HL-60/S4 (cell line): ENCODE measurements at regions not wholly inside any gene's neighbourhood (a gene's known extent, or its start where the extent isn't known, plus 50 kb on each side); places are given as distances from the start of the nearest gene placed in this dataset.

Source experiments
- in situ Hi-C: fragments of 300-500 bp; cut with MboI; formaldehyde crosslinking; loops from 2 replicates; pipeline ENCODE4 v1.14.3; 2022; ENCODE audit warnings: low sequenced_read_pairs

DNA sequence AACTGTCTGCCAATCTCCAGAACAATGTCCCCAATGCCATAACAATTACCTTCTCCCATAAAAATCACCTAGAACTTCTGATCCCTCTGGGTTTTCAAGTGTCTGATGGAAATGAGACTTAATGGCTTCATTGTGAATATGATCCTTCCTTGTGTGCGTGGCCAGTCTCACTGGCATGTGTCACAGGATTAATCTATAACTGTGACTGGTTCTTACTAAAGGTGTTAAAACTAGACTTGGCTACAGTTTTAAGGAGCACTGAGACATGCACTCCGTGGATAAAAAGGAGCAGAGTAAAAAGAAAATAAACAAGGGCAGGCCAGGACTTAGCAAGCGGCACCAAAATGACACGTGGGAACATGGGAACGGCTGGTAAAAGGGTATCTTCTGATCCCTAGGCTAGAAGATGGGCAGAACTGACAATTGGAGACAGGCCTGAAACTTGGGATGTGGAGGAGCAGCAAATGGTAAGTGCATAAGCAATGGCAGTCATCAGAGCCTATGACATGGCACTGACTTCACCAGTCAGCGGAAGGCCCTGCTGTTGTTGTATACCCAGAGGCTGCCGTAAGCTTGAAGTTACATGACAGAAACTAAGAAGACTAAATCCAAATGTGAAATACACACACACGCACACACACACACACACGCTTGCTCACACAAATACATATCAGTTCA lies 256.6 kb upstream of the NOCT start:
- in situ Hi-C loops, result no loop called here

DNA sequence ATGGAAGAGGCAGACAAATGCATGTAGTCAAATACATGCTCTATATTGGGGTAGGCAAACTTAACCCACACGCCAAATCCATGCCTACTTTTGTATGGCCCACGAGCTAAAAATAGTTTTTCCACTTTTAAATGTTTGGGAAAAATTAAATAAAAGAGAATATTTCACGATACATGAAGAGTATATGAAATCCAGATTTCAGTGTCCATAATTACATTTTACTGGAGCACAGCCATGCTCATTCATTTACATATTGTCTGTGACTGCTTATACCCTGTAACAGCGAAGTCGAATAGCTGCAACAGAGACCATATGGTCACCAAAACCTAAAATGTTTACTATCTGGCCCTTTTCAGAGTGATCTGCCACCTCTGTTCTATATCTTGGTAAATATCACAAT lies 257.4 kb upstream of the NOCT start:
- in situ Hi-C loops, result no loop called here

DNA sequence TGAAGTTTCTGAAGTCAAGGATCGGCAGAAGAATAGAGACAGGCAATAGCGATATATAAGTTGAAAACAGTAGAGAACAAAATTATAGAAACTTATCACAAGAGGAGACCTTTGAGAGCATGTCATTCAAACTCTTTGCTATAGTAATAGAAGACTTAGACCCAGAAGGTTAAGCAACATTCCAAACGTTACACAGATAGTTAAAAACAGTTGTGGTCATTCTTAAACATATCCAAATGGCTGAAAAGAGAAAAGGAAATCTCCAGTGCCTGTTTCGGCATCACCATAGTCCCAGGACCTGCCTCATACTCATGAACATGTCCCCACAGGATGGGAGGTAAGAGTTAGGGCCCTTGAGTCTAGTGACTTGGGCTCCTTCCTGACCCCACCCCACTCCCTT lies 258.1 kb upstream of the NOCT start:
- in situ Hi-C loops, result no loop called here

DNA sequence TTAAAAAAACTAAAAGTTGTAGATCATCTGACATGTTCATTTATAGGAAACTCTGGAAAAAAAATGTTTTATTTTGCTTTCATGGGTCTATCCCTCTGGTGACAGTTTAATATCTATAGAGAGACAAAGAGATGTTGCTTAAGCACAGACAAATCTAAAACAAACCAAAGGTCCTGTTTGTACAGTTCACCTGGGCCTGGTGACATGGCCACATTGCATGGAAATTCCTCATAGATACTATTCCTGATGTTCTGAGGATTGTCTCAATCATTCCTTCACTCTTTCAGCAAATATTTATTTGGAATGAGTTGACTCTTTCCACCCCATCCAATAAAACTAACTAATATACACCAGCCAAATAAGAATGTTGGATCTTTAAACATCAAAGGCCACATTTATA lies 259.1 kb upstream of the NOCT start:
- in situ Hi-C loops, result no loop called here

DNA sequence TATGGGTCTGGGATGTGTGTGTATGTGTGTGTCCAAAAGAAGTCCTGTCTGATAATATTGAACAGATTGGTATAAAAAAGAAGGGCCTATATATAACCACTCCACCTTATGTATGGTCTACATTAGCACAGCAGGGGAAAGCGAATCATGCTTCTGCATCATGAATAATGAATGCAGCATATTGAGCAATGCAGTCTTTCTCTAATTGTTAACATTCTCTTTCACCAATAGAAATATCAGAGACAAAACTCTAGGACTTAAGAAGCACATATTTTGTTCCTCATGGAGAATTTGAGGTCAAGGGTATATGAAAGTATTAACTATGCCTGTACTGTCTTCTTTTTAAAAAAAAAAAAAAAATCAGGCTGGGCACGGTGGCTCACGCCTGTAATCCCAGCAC lies 264.3 kb upstream of the NOCT start:
- in situ Hi-C loops, result no loop called here

DNA sequence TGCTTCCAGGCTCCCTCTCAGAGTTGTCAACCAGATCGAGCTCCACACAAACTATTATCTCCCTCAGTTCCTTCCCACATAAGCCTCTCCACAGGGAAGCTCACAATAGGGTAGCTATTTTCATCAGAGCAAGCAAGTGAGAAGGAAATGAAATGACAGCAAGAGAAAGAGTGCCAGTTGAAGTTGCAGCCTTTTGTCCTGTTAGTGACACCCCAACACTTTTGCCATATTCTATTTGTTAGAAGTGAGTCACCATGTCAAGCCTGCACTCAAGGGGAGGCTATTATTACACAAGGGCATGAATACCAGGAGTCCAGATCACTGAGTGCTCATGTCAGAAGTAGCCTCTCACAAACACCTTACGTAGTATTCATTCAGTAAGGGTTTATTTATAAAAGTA lies 266.3 kb upstream of the NOCT start:
- in situ Hi-C loops, result no loop called here

DNA sequence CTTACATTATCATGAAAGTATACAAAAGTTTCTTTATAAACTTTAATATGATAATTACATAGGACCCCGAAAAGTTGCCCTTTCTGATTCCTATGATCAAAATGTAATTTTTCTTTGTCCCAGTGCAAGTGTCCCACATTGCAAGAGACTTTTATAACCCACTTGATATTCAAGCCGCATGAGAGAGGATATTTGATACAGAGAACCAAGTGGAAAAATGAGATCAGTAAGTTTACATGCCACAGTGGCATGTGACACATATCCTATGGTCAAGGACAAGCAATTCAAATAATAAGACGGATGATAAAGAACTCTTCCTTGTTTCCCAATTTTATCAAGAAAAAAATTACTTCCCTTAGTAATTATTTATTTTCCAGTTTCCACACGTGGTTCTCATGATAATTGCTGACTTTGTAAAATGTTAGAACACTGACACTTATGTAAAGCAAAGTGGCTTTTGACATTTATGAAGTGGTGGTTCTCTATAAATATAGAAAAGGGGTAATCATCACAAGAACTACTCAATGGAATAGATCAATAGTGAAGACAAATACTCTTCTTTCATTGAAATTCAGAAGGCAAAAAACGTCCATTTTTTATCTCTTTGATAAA lies 273.7 kb upstream of the NOCT start:
- in situ Hi-C loops, result no loop called here

DNA sequence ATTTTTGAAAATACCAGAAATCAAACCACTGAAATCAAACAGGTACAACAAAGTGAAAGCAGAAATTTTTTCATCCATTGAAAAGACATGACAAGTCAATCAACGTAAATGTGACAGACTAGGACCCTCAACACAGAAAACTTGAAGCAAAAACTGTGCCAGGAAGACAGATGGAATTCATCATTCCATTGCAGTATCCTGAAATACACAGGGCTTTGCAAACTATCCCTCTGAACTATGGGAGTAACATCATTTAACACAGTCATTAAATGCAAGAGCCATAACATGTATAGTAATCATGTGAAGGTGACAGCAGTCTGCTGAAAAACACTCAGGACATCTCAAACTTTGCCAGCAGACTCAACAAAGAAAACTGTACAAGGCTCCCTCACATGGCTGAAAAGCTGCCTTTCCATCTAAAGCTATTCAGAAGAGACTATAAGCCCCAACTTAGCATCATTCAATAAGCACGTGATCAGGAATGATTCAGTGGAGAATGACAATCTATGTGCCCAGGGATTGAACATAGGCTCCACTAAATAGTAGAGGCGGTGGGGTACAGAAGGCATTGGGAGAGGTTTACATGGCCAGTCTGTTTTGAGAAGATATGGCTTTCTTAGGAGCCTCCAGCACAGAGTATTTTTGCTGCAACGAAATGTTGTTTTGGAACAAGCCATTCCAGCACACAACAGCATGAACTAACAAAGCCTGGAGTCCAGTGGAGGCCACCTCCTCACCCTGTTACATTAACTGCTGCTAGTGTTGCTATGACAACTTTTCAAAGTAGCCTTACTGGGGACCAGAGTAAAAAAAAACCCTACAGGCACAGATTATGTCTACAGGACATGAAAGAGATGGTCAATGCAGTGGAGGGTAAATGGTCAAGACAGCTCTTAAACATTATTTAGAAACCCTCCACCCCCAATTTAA lies 274.5 kb upstream of the NOCT start:
- in situ Hi-C loops, result no loop called here

DNA sequence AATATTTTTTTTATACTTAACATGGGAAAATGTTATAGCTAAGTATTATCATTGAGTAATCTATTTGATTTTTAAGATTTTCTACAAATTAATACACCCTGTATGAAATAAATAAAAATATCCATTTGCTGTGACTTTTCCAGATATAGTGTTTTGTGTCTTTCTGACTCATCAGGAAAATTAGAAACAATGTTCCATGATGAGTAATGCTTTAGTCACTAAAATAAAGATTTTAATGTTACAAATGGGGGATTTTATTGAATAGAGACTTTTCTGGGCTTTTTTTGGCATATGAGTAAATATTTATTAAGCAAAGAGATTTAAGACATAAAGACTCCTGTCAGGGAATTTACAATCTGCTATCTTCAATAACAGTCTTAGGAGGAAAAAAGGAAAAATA lies 279.2 kb upstream of the NOCT start:
- in situ Hi-C loops, result no loop called here

DNA sequence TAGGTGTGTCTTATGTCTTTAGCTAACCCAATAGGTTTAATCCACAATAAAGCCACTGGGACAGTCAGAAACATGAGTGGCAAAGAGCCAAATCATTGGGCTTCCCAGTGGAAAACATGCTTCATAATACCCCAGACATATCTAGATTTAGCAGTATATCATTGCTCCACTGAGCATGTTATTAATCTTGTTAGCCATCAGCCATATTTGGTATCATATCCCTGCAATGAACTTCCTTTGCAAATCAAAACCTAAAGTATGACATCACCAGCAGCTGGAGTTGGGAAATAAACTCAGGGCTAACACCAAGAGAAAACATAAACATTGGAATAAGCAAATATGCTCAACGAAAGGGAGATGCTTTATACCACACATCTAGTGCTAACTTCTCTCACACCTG lies 280.8 kb upstream of the NOCT start:
- in situ Hi-C loops, result no loop called here

DNA sequence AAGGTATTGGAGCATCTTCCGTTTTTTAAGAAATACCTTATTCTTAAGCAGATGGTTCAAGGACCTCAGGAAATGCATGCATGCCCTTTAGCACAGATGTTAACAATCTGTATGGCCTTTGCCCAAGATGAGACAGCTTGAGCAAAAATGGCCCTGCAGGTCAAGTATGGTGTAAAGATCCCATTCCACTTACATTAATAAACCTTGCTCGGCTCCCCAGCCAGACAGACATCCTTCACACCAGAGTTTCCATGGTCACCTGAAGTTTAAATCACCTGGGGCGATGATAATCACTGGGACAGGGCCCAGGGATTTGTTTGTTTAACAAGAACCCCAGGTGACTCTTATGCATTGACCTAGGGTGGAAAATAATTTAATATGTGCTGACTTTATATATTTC lies 287.0 kb upstream of the NOCT start:
- in situ Hi-C loops, result no loop called here

DNA sequence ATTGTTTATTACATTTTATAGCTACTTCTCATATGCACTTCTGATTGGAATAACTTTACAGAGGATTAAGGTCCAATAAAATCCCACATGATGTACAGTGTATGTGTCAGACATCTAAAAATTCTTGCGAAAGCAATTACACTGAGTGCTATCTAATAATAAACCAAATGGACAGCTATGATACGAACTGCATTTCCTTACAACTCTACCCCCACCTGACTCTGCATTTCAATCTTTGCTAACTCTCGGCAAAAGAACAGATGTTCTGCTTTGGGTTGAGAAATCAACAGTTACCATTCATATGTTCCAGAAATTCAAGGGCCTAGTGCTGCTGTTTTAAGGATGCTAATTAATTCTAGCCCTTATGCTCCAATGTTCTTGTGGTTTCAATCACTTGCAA lies 287.9 kb upstream of the NOCT start:
- in situ Hi-C loops, result no loop called here

DNA sequence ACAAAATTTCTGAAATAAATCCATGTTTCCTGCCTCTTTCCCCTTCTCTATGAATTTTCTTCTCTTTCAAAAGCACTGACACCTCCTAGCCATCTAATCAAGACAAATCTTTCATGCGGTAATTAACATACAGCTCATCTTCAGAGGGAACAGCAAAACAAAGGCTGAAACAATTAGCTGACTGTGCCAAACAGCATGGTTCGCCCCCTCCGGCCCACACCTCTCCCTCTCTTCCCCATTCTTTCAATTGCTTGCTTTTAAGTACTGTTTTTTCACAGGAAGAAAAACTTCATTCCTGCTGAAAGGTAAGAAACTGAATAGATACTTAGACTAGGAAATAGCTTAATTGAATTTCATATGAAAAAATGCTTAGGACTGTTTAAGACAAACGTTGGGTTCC lies 291.1 kb upstream of the NOCT start:
- in situ Hi-C loops, result no loop called here

DNA sequence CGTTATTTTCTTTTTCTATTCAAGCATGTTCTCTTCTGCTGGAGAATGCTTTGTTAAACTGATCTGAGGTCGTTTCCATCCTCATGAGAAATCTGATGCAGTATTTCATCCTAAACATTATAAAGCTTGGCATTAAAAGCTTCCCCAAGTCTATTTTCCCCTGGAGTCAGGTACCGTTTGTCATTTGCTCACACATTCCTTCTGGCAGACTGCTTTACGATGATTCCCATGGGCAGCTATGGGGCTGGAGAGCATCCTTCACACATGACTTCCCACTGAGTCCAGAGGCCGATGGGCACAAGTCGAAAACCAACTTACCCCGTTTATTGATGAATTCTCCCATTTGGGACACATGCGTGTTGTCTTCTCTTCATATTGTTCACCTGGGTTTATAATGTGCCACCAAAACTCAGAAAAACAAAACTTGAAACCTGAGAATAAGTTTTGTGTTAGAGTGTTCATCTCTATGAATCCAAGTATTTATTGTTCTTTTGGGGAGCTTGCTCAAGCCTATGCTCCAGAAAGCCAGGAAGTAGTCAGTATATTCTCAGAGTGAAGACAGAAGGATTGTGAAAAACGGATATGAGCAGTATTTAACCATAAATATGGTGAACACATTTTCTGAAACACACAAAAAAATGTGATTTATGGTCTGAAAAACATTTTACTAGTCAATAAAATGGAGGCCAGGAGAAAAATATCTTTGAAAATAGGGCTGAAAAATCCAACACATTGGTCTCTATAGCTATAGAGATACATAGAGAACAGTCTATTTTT lies 298.8 kb upstream of the NOCT start:
- in situ Hi-C loops, result no loop called here

DNA sequence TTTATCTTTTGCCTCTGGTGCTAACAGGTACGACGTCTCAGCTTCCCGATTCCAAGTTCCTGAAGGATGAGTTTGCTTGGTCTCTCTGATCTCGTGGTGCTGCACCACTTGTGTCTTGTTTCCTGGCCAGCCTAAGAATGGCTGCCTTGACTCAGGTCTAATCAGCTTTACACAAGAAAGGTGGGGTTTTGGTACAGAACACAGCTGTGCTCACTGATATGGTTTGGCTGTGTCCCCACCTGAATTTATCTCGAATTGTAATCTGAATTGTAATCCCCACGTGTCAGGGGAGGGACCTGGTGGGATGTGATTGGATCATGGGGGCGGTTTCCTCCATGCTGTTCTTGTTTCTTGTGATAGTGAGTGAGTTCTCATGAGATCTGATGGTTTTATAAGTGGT lies 305.3 kb upstream of the NOCT start:
- in situ Hi-C loops, result no loop called here

DNA sequence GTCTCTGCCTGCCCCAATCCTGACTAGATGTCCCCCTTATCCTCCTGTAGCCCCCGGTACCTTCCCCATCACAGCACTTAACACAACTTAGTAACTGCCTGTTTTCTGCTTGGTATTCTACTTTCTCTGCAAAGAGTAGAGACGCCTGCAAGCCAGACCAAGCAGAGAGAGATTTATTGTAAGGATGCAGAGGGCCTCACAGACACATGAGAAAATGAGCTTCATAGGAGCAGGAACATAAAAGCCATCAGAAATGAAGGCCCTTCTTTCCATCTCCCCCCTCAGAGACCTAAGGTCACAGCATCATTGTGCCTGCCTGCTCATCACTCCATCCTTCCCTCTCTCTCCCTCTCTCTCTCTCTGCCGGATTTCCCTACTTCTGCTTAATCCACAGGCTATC lies 305.7 kb upstream of the NOCT start:
- in situ Hi-C loops, result no loop called here

DNA sequence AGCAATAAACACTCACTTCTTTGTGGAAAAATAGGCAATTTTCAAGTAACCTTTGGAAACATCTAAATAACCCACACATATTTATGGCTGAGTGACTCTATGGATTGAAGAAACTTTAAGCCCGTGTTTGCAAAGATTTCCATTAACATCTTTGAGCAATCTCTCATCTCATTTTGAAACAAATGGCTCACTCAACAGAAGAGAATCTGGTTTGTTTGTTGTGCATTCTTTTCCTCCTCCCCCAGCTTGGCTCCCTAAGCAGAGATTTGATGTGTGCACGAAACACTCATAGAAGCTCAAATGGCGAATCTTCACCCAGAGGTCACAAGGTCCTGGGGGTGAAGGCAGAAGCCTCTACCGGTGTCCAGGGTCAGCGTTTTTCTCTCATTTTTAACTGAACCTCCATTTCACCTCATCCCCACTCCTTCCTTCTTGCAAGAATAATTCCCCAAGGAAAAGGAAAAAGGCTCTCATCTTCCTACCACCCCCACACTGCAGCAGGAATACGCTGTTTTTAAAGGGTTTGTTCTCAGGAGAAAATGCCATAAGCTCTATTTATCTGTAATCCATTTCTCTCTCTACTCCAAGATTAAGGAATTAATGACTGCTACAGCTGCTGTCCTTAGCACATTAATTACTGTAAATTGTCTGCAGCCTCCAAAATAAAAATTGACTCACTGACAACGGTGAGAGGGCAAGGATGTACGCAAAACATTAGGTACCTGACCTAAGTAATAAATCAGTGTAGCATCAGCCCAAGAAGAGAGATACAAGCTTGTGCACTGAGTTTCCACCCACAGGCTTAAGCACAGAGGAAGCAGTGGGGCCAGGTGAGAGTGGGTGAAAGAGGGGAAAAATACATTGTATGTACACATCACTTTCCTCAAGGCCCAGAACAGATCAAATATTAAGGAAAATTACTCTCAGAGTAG lies 307.6 kb upstream of the NOCT start:
- in situ Hi-C loops, result no loop called here

DNA sequence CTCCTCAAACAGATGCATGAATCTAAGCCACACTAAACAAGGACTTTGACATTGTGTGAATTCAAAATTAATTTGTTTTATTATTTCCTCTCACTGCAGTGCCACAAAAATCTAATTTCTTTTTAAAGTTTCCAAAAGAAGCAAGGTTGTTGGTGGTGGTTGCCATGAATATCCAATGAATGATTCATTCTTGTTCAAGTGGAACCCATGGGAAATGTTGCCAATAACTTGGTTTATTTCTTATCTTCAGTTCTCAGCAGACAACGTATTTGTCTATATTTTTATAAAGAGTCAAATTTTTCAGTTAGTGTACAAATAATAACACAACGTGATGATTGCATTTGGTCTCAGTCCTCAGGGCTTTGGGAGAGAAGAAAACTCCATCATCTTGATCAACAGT lies 309.4 kb upstream of the NOCT start:
- in situ Hi-C loops, result no loop called here

DNA sequence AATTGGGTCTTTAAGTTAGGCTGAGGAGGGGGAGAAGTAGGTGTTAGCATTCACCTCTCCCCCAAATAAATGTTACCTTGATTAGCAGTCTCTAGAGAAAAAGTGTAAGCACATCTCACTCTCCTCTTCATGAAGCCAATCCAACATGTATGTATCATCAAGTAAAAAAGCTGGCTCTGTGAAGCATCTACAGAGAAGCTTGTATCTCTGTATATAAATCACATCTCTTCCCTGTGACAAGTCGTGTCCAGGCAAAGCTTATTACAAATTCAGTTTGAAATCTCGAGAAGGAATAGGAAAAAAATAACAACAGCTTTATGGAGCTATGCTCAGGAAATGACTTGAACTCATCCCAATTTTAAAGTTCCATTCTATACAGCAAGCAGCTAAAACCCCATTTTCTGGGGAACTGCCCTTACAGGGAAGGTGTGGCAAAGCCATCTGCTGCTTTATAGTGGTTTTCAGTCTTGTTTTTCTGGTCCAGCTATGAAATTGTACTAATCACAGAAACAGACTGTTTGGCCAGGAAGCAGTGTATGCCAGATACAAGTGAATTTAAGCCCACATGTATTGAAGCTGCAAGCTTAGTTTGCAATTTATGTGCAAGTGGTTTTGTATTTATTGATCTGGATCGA lies 313.3 kb upstream of the NOCT start:
- in situ Hi-C loops, result no loop called here

DNA sequence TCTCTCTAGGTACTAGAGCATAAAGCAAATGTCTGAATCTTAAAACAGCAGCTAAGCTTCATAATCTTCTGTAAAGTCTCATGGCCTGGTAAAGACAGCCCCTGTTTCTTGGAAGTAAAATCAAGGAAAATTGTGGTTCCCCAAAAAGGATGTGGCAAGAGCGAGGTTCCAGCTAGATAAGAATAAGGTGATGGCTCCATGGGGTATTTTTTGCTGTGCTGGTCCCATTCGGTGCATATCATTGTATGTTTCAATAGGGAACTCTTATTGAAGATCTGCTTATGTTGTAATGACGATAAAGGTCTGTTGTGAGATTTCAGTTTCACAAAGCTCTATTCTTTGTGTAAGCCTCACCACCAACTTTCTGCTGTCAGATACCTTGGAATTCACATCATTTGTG lies 316.9 kb upstream of the NOCT start:
- in situ Hi-C loops, result loop anchor here (25.0 kb wide), 1 partner anchor 661 kb away; no protein-coding TSS in a partner anchor
